Chondrocyte (in vitro differentiated cells): ENCODE measurements at regions not wholly inside any gene's neighbourhood (a gene's known extent, or its start where the extent isn't known, plus 50 kb on each side); places are given as distances from the start of the nearest gene placed in this dataset.

Source experiments
- DNase-seq: peaks from one replicate; pipeline ENCODE4 v3.0.0; 2021; ENCODE audit warnings: mixed read lengths, low spot score
- H3K27ac Mint-ChIP-seq: one replicate; pipeline ENCODE4 v1.8.0; 2021; ENCODE audit warnings: mild to moderate bottlenecking, moderate library complexity, mixed read lengths; ENCODE audit not compliant: unreplicated experiment
- H3K27me3 Mint-ChIP-seq: 2 replicates; pipeline ENCODE4 v1.8.0; 2021; ENCODE audit warnings: low read depth, mixed read lengths
- H3K36me3 Mint-ChIP-seq: 2 replicates; pipeline ENCODE4 v1.8.0; 2021; ENCODE audit warnings: low read depth, mixed read lengths
- H3K4me1 Mint-ChIP-seq: 2 replicates; pipeline ENCODE4 v1.8.0; 2021; ENCODE audit warnings: low read depth, mild to moderate bottlenecking, mixed read lengths
- H3K4me3 Mint-ChIP-seq: one replicate; pipeline ENCODE4 v1.8.0; 2021; ENCODE audit warnings: mild to moderate bottlenecking, moderate library complexity, mixed read lengths; ENCODE audit not compliant: unreplicated experiment
- H3K9me3 Mint-ChIP-seq: 2 replicates; pipeline ENCODE4 v1.8.0; 2021; ENCODE audit warnings: low read depth, mixed read lengths
- TF ChIP-seq, protein P1 (sequence below): fragments of 200-600 bp; sonication (generic); IDR thresholded peaks from 2 replicates; pipeline ENCODE4 v1.5.0; 2021; ENCODE audit warnings: antibody characterized with exemption, mild to moderate bottlenecking, moderate library complexity

GRCh38 chr5:125750147-125750860 is 672.9 kb upstream of the GRAMD2B start:
- peaks cover 18% of the 10 kb centered on the region for H3K4me1 Mint-ChIP-seq
- no peaks in the 10 kb centered on the region for H3K36me3 Mint-ChIP-seq
- no peak overlapping the region for H3K27ac Mint-ChIP-seq
- H3K27me3 Mint-ChIP-seq: no peaks in the 10 kb centered on the region
- DNase-seq: no peak
- no peak overlapping the region for H3K4me3 Mint-ChIP-seq
- H3K9me3 Mint-ChIP-seq: no peaks in the 10 kb centered on the region
- TF ChIP-seq, protein P1, sequence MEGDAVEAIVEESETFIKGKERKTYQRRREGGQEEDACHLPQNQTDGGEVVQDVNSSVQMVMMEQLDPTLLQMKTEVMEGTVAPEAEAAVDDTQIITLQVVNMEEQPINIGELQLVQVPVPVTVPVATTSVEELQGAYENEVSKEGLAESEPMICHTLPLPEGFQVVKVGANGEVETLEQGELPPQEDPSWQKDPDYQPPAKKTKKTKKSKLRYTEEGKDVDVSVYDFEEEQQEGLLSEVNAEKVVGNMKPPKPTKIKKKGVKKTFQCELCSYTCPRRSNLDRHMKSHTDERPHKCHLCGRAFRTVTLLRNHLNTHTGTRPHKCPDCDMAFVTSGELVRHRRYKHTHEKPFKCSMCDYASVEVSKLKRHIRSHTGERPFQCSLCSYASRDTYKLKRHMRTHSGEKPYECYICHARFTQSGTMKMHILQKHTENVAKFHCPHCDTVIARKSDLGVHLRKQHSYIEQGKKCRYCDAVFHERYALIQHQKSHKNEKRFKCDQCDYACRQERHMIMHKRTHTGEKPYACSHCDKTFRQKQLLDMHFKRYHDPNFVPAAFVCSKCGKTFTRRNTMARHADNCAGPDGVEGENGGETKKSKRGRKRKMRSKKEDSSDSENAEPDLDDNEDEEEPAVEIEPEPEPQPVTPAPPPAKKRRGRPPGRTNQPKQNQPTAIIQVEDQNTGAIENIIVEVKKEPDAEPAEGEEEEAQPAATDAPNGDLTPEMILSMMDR: no peak

DNA sequence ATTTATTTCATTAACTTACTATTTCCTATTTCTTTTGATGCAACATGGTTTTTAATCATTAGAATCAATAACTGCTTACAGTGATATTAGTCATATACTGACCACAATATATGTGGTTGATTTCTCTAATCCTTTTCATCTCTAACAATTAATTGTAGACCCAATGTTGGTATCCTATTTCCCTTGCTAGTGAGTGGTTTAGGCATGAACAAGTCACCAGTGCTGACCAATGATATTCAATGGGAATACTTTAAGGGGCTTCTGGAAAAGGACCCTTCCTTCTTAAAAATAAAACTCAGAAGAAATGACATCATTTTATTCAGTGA is 672.4 kb upstream of the GRAMD2B start:
- TF ChIP-seq, protein P1: no peak
- Mint-ChIP-seq H3K27ac (no peak overlapping the region), H3K9me3 (no peaks in the 10 kb centered on the region), H3K36me3 (no peaks in the 10 kb centered on the region), H3K27me3 (no peaks in the 10 kb centered on the region), H3K4me3 (no peak overlapping the region), H3K4me1 (peaks cover 18% of the 10 kb centered on the region)
- DNase-seq: no peak

- H3K36me3 Mint-ChIP-seq: no peaks in the 10 kb centered on the region
- TF ChIP-seq, protein P1: no peak
- peaks cover 17% of the 10 kb centered on the region for H3K9me3 Mint-ChIP-seq
- H3K4me1 Mint-ChIP-seq: no peaks in the 10 kb centered on the region
- no peak overlapping the region for H3K4me3 Mint-ChIP-seq
- no peak overlapping the region for H3K27ac Mint-ChIP-seq
- no peak for DNase-seq
- H3K27me3 Mint-ChIP-seq: no peaks in the 10 kb centered on the region
Measured at GRCh38 chr5:125756456-125756855, 666.8 kb upstream of the GRAMD2B start.

DNA sequence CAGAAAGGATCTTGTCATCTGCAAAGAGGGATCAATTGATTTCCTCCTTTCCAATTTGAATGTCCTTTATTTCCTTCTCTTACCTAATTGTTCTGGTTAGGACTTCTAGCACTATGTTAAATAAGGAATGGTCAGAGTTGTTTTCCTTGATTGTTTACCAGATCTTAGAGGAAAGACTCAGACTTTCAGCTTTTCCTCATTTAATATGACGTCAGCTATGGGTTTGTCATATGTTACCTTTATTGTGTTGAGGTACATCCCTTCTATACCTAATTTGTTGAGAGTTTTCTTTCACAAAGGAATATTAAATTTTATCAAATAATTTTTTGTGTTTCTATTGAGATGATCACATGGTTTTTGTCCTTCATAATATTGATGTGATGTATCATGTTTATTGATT is 656.5 kb upstream of the GRAMD2B start:
- TF ChIP-seq, protein P1: no peak
- Mint-ChIP-seq H3K27me3 (no peaks in the 10 kb centered on the region), H3K36me3 (no peaks in the 10 kb centered on the region), H3K9me3 (peaks cover 11% of the 10 kb centered on the region), H3K4me1 (no peaks in the 10 kb centered on the region), H3K4me3 (no peak overlapping the region), H3K27ac (no peak overlapping the region)
- no peak for DNase-seq

- Mint-ChIP-seq H3K4me1 (no peaks in the 10 kb centered on the region), H3K27ac (no peak overlapping the region), H3K4me3 (no peak overlapping the region), H3K36me3 (no peaks in the 10 kb centered on the region), H3K9me3 (no peaks in the 10 kb centered on the region), H3K27me3 (no peaks in the 10 kb centered on the region)
- DNase-seq: no peak
- TF ChIP-seq, protein P1: no peak
Measured at GRCh38 chr5:125775896-125776295, 647.3 kb upstream of the GRAMD2B start.
